ENCODE measurements at regions not wholly inside any gene's neighbourhood (a gene's known extent, or its start where the extent isn't known, plus 50 kb on each side); places are given as distances from the start of the nearest gene placed in this dataset.

- no peaks in the 10 kb centered on the region for H3K27me3 ChIP-seq
- H3K9me3 ChIP-seq, result no peaks in the 10 kb centered on the region
- DNase-seq, result no peak
- H3K27ac ChIP-seq, result no peak overlapping the region
- no peaks in the 10 kb centered on the region for H3K4me1 ChIP-seq
- intact Hi-C loops (cut with DNase I; ENCODE audit: low total_unique reads), result no loop called here
- H3K4me3 ChIP-seq, result no peak overlapping the region
- TF ChIP-seq POLR2A (IDR thresholded peaks at IDR 0.05), result no peak
- TF ChIP-seq CTCF (IDR thresholded peaks at IDR 0.05), result no peak
- H3K36me3 ChIP-seq, result no peaks in the 10 kb centered on the region
Measured at GRCh38 chrX:16480049-16480448, 169.9 kb upstream of the S100G start.

GRCh38 chrX:16484338-16484737 is 165.6 kb upstream of the S100G start:
- no peak for DNase-seq
- Histone ChIP-seq H3K27me3 (no peaks in the 10 kb centered on the region), H3K27ac (no peak overlapping the region), H3K4me3 (no peak overlapping the region), H3K36me3 (no peaks in the 10 kb centered on the region), H3K9me3 (no peaks in the 10 kb centered on the region), H3K4me1 (no peaks in the 10 kb centered on the region)
- no peak for TF ChIP-seq POLR2A (IDR thresholded peaks at IDR 0.05)
- TF ChIP-seq CTCF (IDR thresholded peaks at IDR 0.05), result no peak
- intact Hi-C loops (cut with DNase I; ENCODE audit: low total_unique reads), result no loop called here

GRCh38 chrX:16487620-16488385 is 162.2 kb upstream of the S100G start:
- no peaks in the 10 kb centered on the region for H3K4me1 ChIP-seq
- H3K27me3 ChIP-seq, result no peaks in the 10 kb centered on the region
- H3K4me3 ChIP-seq, result no peak overlapping the region
- H3K9me3 ChIP-seq, result no peaks in the 10 kb centered on the region
- TF ChIP-seq POLR2A (IDR thresholded peaks at IDR 0.05), result no peak
- no peak for TF ChIP-seq CTCF (IDR thresholded peaks at IDR 0.05)
- no peak overlapping the region for H3K27ac ChIP-seq
- intact Hi-C loops (cut with DNase I; ENCODE audit: low total_unique reads), result no loop called here
- DNase-seq, result no peak
- no peaks in the 10 kb centered on the region for H3K36me3 ChIP-seq

GRCh38 chrX:16488959-16489358 is 161.0 kb upstream of the S100G start:
- DNase-seq, result no peak
- Histone ChIP-seq H3K27ac (no peak overlapping the region), H3K36me3 (no peaks in the 10 kb centered on the region), H3K4me3 (no peak overlapping the region), H3K4me1 (no peaks in the 10 kb centered on the region), H3K27me3 (no peaks in the 10 kb centered on the region), H3K9me3 (no peaks in the 10 kb centered on the region)
- TF ChIP-seq CTCF (IDR thresholded peaks at IDR 0.05) (no peak), POLR2A (IDR thresholded peaks at IDR 0.05) (no peak)
- intact Hi-C loops (cut with DNase I; ENCODE audit: low total_unique reads), result no loop called here

- Histone ChIP-seq H3K36me3 (no peaks in the 10 kb centered on the region), H3K4me1 (no peaks in the 10 kb centered on the region), H3K4me3 (no peak overlapping the region), H3K27ac (no peak overlapping the region), H3K27me3 (no peaks in the 10 kb centered on the region), H3K9me3 (no peaks in the 10 kb centered on the region)
- intact Hi-C loops (cut with DNase I; ENCODE audit: low total_unique reads), result no loop called here
- TF ChIP-seq CTCF (IDR thresholded peaks at IDR 0.05) (no peak), POLR2A (IDR thresholded peaks at IDR 0.05) (no peak)
- DNase-seq, result no peak
Measured at GRCh38 chrX:16491461-16491860, 158.5 kb upstream of the S100G start.
